ENCODE measurements at regions not wholly inside any gene's neighbourhood (a gene's known extent, or its start where the extent isn't known, plus 50 kb on each side); places are given as distances from the start of the nearest gene placed in this dataset.

DNA sequence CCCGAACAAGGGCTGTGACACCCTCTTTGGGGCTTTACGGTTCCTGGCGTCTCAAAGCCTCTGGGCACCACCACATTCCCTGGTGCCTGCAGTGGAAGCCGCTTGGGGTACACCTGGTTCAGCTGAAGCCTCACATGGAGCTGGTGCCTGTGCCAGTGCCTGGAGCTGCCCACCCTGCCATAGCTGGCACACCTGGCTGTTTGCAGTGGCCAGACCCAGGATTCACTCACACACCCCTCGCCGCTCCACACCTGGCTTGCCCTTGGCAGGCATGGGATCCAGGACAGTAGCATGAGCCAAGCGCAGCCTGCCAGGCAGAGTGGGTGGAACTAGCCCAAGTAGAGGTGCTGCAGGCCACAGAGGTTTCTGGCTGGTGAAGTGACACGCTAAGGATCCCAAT is 641.8 kb downstream of the TLE4 start:
- TF ChIP-seq, protein P1, sequence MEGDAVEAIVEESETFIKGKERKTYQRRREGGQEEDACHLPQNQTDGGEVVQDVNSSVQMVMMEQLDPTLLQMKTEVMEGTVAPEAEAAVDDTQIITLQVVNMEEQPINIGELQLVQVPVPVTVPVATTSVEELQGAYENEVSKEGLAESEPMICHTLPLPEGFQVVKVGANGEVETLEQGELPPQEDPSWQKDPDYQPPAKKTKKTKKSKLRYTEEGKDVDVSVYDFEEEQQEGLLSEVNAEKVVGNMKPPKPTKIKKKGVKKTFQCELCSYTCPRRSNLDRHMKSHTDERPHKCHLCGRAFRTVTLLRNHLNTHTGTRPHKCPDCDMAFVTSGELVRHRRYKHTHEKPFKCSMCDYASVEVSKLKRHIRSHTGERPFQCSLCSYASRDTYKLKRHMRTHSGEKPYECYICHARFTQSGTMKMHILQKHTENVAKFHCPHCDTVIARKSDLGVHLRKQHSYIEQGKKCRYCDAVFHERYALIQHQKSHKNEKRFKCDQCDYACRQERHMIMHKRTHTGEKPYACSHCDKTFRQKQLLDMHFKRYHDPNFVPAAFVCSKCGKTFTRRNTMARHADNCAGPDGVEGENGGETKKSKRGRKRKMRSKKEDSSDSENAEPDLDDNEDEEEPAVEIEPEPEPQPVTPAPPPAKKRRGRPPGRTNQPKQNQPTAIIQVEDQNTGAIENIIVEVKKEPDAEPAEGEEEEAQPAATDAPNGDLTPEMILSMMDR (IDR thresholded peaks at IDR 0.05; ENCODE audit: insufficient read depth, low read length, poor library complexity, severe bottlenecking): no peak
- TF ChIP-seq EZH2phosphoT487 (conservative IDR thresholded peaks at IDR 0.05; ENCODE audit: low read length): no peak
